ENCODE measurements at regions not wholly inside any gene's neighbourhood (a gene's known extent, or its start where the extent isn't known, plus 50 kb on each side); places are given as distances from the start of the nearest gene placed in this dataset.

GRCh38 chr5:167889276-167889675 is 402.2 kb upstream of the WWC1 start:
- no peak for TF ChIP-seq CTCF (IDR thresholded peaks at IDR 0.05 in 4 of 5, conservative IDR thresholded peaks at IDR 0.05 in 1 of 5)
- TF ChIP-seq POLR2A (IDR thresholded peaks at IDR 0.05), result no peak

Data from gastrocnemius medialis (tissue), 4 donors.